Endodermal cell (in vitro differentiated cells): ENCODE measurements at regions not wholly inside any gene's neighbourhood (a gene's known extent, or its start where the extent isn't known, plus 50 kb on each side); places are given as distances from the start of the nearest gene placed in this dataset.

Experiments used
- DNase-seq: peaks from one replicate; pipeline ENCODE4 v3.0.0-alpha.2; 2017
- H3K27ac ChIP-seq: 2 replicates; pipeline ENCODE4 v1.5.1; 2013; ENCODE audit warnings: mild to moderate bottlenecking, low read depth, low read length, moderate library complexity
- H3K27me3 ChIP-seq: 2 replicates; pipeline ENCODE4 v1.6.1; 2013; ENCODE audit warnings: mild to moderate bottlenecking, low read length, moderate library complexity; ENCODE audit not compliant: insufficient read depth, control insufficient read depth, poor library complexity, severe bottlenecking
- H3K36me3 ChIP-seq: 2 replicates; pipeline ENCODE4 v1.7.0; 2013; ENCODE audit warnings: mild to moderate bottlenecking, low read length, moderate library complexity; ENCODE audit not compliant: control insufficient read depth, insufficient read depth
- H3K4me1 ChIP-seq: one replicate; pipeline ENCODE4 v1.7.0; 2013; ENCODE audit warnings: low read length; ENCODE audit not compliant: control insufficient read depth, insufficient read depth
- H3K4me3 ChIP-seq: 2 replicates; pipeline ENCODE4 v1.5.1; 2013; ENCODE audit warnings: mild to moderate bottlenecking, low read length, moderate library complexity
- H3K9ac ChIP-seq: 2 replicates; pipeline ENCODE4 v1.6.1; 2013; ENCODE audit warnings: mild to moderate bottlenecking, low read length, moderate library complexity; ENCODE audit not compliant: poor library complexity, severe bottlenecking; ENCODE audit errors: extremely low read depth
- H3K9me3 ChIP-seq: 2 replicates; pipeline ENCODE4 v1.6.1; 2013; ENCODE audit warnings: mild to moderate bottlenecking, low read length, moderate library complexity; ENCODE audit not compliant: control insufficient read depth
- H3K27ac Mint-ChIP-seq: 2 replicates; pipeline ENCODE4 v1.8.0; 2020; ENCODE audit warnings: mixed read lengths
- H3K27me3 Mint-ChIP-seq: 2 replicates; pipeline ENCODE4 v1.8.0; 2021; ENCODE audit warnings: mild to moderate bottlenecking, mixed read lengths; ENCODE audit not compliant: insufficient read depth
- H3K36me3 Mint-ChIP-seq: 2 replicates; pipeline ENCODE4 v1.8.0; 2020; ENCODE audit warnings: low read depth, mixed read lengths
- H3K4me1 Mint-ChIP-seq: 2 replicates; pipeline ENCODE4 v1.8.0; 2020; ENCODE audit warnings: mixed read lengths
- H3K4me3 Mint-ChIP-seq: 2 replicates; pipeline ENCODE4 v1.8.0; 2020; ENCODE audit warnings: mild to moderate bottlenecking, moderate library complexity, mixed read lengths
- H3K9me3 Mint-ChIP-seq: 2 replicates; pipeline ENCODE4 v1.8.0; 2020; ENCODE audit warnings: mild to moderate bottlenecking, mixed read lengths
- CTCF ChIP-seq: fragments of 200-600 bp; sonication (generic); conservative IDR thresholded peaks from 2 replicates; pipeline ENCODE4 v1.5.0; 2021; ENCODE audit warnings: antibody characterized with exemption, mild to moderate bottlenecking
- WGBS, 2 experiments: methylation state at CpG; one replicate each; pipeline versions ENCODE4 v1.1.5 to v1.1.7; 2013; ENCODE audit warnings: missing lambda C conversion rate in 2 of 2, mixed read lengths in 1 of 2; ENCODE audit not compliant: insufficient coverage in 1 of 2, insufficient read length in 1 of 2; 5-methylcytosine and 5-hydroxymethylcytosine counted together

- WGBS, 2 experiments: 92 to 98% methylated on average over 4 of the region's 4 CpGs
- H3K27ac ChIP-seq: no peak overlapping the region
- H3K9me3 Mint-ChIP-seq: no peaks in the 10 kb centered on the region
- H3K9me3 ChIP-seq: no peaks in the 10 kb centered on the region
- no peaks in the 10 kb centered on the region for H3K36me3 ChIP-seq
- no peak overlapping the region for H3K4me3 ChIP-seq
- TF ChIP-seq CTCF: no peak
- peaks cover 4% of the 10 kb centered on the region for H3K36me3 Mint-ChIP-seq
- no peaks in the 10 kb centered on the region for H3K4me1 ChIP-seq
- DNase-seq: no peak
- no peaks in the 10 kb centered on the region for H3K27me3 Mint-ChIP-seq
- no peak overlapping the region for H3K27ac Mint-ChIP-seq
- H3K4me3 Mint-ChIP-seq: no peak overlapping the region
- H3K4me1 Mint-ChIP-seq: no peaks in the 10 kb centered on the region
- no peak overlapping the region for H3K9ac ChIP-seq
- no peaks in the 10 kb centered on the region for H3K27me3 ChIP-seq
Measured at GRCh38 chr11:70811915-70812314, 413.6 kb downstream of the CTTN start.

DNA sequence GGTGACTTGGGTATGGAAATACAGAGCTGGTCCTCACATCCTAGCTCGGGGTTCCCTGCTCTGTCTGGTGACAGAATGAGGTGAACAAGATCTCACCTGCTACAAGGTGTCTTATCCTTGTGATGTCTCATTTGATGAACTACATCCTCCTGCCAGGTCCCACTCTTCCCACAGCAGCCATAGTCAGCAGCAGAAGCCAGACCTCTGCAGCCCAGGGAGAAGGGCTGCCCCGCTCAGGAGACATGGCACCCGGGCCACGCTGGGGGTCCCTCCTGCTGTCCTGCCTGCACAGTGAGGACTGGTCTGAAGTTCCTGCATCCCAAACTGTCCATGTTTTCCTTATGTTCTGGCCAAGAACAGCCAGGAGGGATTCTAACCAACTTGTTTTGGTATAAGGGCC is 414.1 kb downstream of the CTTN start:
- Histone ChIP-seq H3K4me3 (no peak overlapping the region), H3K4me1 (no peaks in the 10 kb centered on the region), H3K36me3 (no peaks in the 10 kb centered on the region), H3K9ac (no peak overlapping the region), H3K27ac (no peak overlapping the region), H3K27me3 (no peaks in the 10 kb centered on the region), H3K9me3 (no peaks in the 10 kb centered on the region)
- no peaks in the 10 kb centered on the region for H3K4me1 Mint-ChIP-seq
- no peak overlapping the region for H3K27ac Mint-ChIP-seq
- WGBS, 2 experiments: 94 to 100% methylated on average over 1 to 4 of the region's 4 CpGs
- no peak for DNase-seq
- no peak overlapping the region for H3K4me3 Mint-ChIP-seq
- peaks cover 2% of the 10 kb centered on the region for H3K36me3 Mint-ChIP-seq
- TF ChIP-seq CTCF: no peak
- no peaks in the 10 kb centered on the region for H3K9me3 Mint-ChIP-seq
- no peaks in the 10 kb centered on the region for H3K27me3 Mint-ChIP-seq

GRCh38 chr11:70813651-70814050 is 415.3 kb downstream of the CTTN start:
- Histone ChIP-seq H3K9ac (no peak overlapping the region), H3K27me3 (no peaks in the 10 kb centered on the region), H3K4me1 (no peaks in the 10 kb centered on the region), H3K4me3 (no peak overlapping the region), H3K27ac (no peak overlapping the region), H3K9me3 (no peaks in the 10 kb centered on the region), H3K36me3 (no peaks in the 10 kb centered on the region)
- TF ChIP-seq CTCF: no peak
- no peaks in the 10 kb centered on the region for H3K27me3 Mint-ChIP-seq
- H3K36me3 Mint-ChIP-seq: no peaks in the 10 kb centered on the region
- H3K27ac Mint-ChIP-seq: no peak overlapping the region
- no peaks in the 10 kb centered on the region for H3K4me1 Mint-ChIP-seq
- DNase-seq: no peak
- no peaks in the 10 kb centered on the region for H3K9me3 Mint-ChIP-seq
- 92% methylated on average over 6 to 11 of the region's 11 CpGs for WGBS, 2 experiments
- no peak overlapping the region for H3K4me3 Mint-ChIP-seq
